HG03097 (cell line): ENCODE measurements at regions not wholly inside any gene's neighbourhood (a gene's known extent, or its start where the extent isn't known, plus 50 kb on each side); places are given as distances from the start of the nearest gene placed in this dataset.
"Not testable (repeated sequence)": the region's sequence is repeated elsewhere in the genome, so short reads cannot be mapped to it uniquely, and the experiment has no call there.

Source experiments
- ATAC-seq: cut with Tn5 transposase; IDR thresholded peaks from one replicate; pipeline ENCODE4 v1.9.1; 2021; ENCODE audit not compliant: unreplicated experiment, low FRiP score

DNA sequence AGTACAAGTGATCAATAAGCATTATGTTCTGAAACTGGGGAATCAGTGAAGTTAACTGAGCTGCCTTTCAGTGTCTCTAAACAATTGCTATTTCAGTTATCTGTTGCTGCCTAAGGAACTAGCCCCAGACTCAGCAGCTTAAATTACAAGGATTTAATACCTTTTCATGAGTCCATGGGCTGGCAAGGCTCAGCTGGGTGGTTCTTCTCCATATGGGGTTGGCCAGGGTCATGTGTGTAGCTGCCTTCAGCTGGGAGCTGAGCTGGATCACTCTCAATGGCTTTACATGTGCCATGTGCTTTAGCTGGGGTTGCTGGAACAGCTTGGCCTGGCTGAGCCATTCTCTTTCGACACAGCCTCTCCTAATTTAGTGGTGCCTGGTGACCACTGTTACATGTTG is 295.0 kb upstream of the NCAM1 start:
- no peak for ATAC-seq

DNA sequence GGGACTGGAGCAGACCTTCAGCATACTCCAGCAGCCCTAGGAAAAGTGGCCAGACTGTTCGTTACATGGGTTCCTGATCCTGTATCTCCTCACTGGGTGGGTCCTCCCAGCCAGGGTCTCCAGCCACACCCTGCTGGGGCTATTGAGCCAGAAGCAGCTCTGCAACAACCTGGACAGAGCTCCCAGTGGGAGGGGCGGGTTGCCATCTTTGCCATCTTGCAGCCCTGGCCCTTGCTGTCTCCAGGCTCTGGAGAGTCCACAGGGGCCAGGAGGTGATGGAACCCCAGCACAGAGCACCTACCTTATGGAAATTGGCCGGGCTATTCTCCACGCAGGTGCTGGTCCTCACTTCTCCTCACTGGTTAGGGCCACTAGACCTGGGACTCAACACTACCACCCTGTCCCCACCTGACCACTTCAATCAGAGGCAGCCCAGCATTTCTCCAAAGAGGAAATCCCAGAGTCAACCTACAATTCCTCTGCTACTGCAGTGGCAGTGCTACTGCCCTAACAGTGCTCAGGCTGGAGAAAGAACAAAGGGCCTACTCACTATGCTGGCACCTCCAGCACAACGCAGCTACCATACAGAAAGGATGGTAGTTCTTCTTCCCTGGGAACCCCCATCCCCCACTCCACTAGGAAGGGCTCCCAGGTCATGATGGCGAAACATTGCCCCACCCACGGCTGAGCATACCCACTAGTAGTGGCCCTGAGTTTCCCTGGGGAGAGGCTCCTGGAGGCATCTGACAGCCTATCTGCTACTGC is 290.2 kb upstream of the NCAM1 start:
- ATAC-seq, result no peak

DNA sequence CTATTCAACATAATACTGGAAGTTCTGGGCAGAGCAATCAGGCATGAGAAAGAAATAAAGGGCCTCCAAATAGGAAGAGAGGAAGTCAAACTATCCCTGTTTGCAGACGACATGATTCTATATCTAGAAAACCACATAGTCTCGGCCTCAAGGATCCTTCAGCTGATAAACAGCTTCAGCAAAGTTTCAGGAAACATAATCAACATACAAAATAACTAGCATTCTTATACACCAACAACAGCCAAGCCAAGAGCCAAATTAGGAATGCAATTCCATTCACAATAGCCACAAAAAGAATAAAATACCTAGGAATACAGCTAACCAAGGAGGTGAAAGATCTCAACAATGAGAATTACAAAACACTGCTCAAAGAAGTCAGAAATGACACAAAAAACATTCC is 287.8 kb upstream of the NCAM1 start:
- ATAC-seq, result not testable (repeated sequence)

DNA sequence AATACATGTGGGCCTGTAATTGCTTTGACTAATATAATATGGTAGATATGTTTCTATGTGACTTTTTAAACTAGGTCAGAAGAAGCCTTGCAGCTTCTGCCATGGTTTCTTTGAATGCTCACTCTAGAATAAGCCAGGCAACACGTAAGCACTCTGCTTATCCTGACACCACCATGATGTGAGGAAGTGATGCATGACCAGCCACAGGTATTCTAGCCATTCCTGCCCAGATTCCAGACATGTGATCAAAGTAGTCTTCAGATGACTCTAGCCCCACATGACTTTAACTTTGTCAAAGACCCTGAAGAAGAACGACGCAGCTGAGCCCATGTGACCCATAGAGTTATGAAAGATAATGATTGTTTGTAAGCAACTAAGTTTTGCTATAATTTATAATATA is 276.1 kb upstream of the NCAM1 start:
- ATAC-seq, result no peak

DNA sequence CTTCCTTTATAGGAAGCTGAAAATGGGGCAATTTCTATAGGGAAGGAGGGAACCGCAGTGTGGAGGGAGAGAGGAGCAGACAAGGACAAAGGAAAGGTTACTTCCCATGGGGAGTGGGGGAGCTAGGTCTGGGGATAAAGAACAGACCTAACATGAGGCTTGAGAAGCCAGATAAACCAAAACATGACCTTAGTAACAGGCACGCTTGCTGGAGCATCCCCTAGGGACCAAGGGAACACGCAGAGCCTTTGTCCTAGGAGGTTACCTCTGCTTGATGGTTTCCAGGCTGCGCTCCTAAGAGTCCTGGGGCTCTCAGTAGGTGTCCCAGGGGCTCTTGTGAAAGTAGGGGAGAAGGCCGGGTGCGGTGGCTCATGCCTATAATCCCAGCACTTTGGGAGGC is 271.4 kb upstream of the NCAM1 start:
- ATAC-seq, result no peak

DNA sequence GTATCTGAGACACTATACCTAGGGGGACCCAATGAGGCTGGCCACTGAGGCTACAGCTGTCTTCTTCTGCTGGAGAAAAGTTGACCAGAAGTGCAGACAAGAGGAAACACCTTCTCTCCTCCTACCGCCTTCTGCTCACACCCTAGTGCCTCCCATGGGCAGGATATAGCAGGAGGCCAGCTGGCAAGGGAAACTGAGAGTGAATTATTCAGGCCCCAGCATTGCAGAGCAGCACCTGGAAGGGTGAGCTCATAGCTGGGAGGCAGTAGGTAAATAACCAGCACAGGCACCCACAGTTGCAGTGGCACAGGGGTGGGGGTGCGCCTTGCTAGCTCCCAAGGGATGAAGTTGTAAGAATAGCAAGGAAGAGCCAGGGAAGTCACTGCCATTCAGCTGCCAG is 267.4 kb upstream of the NCAM1 start:
- no peak for ATAC-seq

DNA sequence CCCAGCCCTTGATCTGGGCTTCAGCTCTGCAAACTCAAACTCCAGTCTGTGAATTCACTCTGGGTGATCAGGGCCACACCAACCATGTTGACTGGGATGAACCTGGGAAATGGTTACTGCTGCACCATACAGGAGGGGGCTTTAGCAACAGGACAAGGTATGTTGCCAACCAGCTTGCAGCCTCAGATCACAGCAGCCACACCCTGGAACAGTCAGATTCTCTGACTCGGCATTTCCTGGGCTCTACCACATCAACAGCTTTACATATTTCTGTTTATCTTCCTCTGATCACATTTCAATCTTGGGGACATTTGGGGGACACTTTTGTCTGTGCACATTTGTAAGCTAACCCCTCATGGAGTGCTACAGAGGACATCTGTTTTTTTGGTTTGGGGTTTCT is 267.0 kb upstream of the NCAM1 start:
- ATAC-seq, result no peak

DNA sequence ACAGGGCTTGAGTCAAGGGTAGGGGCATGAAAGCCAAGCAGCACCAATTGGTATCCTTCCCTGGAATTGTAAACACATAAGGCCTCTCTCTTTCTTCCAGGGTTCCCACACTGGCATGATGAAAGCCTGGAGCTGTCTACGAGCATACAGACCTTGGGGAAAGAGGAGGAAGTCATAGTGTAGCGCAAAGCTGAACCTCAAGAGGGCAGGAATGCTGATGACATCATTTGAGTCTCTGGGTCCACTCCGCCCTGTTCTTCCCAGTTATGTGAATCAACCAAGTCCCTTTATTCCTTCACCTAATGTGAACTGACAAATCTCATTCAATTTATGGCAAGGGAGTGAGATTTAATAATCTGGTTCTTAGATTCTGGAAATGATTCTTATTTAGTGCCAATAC is 266.4 kb upstream of the NCAM1 start:
- no peak for ATAC-seq

DNA sequence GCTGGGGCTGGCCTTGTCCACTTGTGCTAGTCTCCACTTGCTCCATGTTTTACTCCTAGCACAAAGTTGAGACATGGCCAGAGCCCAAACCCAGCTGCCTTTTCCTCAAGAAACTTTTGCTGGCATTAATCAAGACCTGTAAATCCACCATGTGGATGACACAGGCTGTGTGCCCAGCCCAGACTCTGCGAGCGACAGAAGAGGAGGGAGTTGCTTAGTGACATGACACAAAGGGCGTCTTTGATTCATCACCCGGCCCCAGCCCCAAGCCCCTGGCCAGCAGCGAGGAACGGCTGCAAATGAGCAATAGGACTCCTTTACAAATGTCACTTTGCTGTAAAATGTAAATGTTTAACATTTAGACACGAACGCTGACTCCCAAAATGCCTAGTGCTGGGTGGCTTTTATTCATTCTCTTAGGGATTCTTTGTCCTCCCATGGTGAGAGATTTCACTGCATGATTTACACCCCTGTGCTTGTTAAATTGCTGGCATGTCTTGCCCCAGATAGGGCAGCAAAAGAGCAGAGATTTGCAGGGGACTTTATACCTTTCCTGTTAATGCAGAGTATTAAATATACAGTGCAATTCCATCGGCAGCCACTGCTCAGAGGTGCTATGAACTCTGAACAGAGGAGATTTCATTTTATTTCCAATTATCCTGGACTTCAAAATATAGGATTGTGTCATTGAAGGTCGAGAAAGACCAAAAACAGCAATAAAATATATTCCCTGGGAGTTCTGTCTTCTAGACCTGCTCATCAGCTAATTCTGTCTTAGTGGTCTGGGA is 263.6 kb upstream of the NCAM1 start:
- ATAC-seq, result no peak

DNA sequence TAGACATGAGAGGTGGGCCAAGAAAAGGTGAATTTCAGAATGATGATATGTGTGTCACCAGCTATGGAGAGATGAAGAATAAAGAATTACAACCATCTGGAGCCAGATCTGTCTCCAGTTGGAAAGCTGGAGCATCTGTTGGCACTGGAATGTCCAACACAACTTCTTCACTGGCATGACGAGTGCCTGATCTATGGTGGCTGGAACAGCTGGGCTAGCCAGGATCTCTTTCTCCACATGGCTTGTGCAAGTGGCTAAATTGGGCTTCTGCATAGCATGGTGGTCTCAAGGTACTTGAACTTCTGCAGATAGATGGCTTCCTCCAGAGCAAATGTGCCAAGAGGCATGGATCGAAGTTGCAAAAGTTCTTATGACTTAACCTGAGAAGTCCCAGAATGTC is 256.1 kb upstream of the NCAM1 start:
- no peak for ATAC-seq

DNA sequence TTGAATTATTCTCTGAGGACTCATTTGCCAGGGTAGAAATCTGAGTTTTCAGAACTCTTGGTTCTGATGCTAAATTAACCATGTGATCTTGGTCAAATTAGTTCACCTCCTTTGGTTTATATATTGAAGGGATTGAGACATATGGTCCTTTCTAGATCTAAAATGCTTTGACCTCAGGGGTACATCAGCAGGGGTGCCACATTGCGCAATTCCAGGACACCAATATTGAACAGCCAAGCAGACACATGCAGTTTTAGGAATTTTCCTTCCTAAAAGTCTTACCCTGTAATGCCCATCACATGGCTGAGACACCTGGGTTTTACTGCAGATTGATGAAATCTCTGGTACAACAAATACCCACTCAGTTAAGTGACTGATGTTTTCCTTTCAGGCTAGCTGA is 254.4 kb upstream of the NCAM1 start:
- ATAC-seq, result no peak

DNA sequence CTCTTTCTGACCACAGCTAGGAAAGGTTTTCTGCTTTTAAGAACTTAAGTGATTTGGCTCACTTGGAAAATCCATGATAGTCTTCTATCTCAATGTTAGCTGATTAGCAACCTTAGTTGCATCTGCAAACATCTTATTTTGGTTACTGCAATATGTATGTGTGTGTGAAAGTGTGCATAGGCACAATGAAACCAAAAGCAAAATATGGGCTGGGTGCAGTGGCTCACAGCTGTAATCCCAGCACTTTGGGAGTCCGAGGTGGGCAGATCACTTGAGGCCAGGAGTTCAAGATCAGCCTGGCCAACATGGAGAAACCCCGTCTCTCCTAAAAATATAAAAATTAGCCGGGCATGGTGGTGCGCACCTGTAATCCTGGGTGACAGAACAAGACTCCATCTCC is 246.9 kb upstream of the NCAM1 start:
- not testable (repeated sequence) for ATAC-seq

DNA sequence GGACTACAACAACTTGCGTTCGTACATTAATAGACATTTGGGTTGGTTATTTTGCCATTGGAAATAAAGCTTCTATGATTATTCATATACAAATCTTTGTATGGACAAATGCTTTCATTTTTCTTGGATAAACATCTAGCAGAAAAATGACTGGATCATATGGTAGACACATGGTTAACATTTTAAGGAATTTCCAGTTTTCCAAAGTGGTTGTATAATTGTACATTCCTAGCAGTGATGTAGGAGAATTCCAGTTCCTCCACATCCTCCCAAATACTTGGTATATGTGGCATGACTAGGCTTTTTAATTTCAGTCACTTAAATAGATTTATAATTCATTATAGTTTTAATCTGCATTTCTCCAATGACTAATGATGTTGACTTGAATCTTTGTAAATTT is 246.2 kb upstream of the NCAM1 start:
- no peak for ATAC-seq

DNA sequence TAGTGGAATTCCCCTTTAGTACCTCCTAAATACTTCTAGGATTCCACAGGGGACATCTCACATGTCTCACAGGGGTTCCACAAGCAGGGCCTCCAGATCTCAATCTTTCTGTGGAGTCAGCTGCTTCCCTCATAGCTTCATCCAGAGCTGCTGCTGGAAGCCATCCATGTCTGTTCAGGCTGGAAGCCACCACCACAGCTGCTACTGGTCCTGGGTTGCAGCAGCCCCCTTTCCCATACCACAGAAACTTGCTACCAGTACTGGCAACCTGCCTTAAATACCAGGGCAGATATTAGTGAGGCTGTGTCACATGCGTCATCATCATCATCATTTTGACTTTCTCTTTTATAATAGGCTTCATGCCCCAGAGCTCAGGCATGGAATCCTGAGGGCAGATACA is 242.7 kb upstream of the NCAM1 start:
- ATAC-seq, result no peak

DNA sequence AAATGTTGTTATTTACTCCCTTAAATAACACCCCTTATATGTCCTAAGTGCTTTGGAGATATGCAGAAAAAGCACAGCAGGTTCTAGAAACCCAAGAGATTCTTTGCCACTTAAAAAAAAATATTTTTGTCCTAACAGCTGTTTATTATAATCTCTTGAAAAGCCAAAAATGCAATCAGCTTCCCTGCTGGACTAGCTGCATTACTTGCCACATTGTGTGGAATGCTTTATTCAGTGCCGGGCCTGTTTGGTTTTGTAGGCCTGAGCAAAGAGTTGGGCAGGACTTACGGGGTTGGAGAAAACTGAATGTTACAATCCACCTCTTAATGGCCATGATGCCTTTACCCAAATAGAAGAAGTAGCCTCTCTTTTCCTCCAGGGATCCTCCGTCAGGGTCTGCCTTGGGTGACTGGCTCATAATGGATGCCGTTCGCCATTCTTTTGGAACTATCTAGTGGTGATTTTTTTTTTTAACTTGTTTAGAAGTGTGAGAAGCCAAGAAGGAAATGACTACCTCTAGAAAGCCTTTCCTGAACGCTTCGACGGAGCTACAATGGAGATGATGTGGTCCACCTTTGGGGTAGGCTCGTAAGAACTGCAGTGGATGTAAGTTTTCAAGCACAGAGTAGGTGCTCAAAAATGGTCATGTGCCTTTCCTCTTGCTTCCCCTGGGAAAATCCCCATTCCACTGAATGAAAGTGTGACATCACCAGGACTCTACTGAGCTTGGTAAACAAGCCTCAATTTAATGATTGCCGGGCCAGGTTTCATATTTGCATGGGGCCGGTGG is 241.3 kb upstream of the NCAM1 start:
- no peak for ATAC-seq

DNA sequence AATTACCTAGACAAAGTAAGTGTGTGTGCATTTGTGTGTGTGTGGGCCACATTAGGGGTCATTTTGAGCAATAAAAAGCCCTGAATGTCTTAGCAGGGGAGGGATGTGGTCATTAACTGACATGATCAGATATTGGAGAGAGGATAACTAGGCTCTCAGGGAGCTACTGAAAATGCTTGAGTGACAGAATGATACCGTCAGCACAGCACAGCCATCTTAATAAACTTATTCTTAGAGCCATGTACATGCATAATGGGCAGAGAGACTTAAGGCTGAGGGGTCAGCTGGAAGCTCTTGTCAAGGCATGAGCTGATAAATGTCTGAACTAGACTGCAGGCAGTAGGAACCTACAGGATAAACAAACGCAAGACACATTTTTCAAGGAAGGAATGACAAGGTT is 239.1 kb upstream of the NCAM1 start:
- no peak for ATAC-seq

DNA sequence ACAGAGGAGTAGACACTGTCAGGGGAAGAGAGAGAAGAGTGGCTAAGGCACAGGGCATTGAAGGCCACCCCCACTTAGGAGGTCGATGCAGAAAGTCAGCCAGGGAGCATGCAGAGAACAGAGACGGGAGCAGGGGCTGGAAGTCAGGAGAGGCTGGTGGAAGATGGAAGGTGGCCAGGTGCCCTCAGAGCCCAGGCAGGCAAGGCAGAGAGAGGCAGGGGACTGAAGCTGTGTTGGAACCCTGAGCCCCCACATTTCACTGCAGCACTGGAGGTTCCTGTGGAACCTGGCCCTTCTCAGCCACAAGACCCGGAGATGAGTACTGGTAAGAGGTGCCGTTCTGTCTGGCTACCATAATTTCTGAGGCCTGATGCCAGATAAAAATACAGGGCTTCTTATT is 238.3 kb upstream of the NCAM1 start:
- ATAC-seq, result no peak

DNA sequence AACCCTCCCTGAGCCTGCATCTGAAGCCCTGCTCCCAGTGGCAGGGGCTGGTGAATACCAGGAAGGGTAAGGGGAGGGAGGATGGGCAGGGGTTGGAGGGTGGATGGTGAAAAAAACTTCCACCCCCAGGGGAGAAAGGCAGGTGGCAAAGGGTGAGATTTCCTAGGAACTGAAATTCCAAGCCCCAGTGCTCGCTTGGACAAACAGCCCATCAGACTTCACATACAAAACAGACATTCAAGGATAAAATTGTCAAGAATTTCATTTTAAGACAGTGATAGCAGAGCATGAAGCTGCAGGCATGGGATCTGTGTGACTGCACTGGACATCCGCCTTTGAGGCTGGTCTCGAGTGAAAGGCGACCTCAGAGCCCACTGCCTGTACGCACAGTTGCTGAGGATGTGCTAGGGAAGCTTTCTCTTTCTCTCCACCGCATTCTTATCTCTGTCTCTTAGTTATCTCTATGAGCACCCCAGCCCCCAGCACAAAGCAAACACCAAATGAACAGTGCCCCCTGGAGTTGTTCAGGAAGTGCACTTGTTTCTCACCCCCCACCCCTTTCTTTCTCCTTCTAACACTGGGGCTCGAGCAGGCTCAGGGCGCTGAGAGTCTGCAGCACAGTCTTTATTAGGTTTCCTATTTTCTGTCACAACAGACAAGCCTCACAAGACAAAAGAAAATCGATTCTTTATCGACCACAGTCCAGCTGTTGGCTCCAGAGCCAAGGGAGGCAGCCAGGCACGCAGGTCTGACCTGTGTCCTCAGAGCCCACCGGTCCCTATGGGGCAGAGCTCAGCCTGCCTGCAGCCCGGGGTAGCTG is 237.3 kb upstream of the NCAM1 start:
- ATAC-seq, result no peak

DNA sequence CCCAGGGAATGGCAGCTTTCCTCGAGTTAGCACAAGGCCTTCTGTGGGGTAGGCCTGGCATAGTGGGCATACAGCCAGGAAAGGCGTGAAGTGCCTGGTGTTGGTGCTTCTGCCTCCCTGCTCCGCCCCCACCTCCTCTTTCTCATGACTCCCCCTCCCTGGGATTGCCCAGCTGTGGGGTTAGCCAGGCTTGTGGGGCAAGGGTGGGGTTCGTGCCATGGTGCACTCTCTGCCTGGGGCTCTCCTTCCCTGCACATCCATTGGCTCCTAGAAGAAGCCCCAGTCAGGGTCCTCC is 236.8 kb upstream of the NCAM1 start:
- ATAC-seq, result no peak

DNA sequence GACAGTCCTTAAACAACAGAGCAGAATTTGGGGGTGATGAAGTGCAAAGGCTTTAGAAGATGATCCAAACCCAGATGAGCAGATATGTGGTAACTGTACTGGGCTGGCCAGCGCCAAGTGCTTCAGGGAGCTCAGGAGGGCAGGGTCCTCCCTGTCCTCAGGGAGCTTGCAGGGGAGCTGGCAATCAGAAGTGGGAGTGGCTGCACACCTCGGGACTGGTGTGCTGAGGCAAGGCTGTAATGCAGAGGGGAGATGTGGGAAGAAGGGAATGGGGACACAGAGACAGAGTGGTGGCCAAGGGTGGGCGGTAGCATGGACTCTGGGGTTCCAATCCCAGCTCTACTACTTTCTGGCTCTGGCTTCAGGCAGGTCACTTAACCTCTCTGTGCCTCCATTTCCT is 235.6 kb upstream of the NCAM1 start:
- no peak for ATAC-seq

DNA sequence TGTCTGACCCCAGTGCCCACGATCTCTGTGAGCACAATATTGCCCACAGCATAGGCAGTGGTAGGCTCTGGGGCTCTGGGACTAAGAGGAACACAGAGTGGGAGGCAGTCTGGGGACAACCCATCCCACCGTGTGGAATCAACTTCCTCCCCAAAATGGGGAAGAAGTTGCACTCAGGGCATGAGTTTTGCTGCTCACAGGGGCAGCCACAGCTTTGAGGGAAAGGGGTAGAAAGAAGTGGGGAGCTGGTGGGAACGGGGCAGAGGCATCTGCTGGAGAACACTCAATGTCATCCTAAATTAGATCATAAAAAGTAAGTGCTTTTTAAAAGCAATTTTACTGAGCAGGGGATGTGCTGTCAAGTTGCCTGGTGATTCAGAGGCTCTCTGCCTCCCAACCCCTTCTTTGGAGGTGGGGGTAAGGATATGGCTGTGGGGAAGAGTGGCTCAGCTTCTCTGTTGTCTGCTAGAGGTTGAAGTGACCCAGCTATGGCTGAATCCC is 233.8 kb upstream of the NCAM1 start:
- no peak for ATAC-seq
